Stimulated activated naive CD4-positive, alpha-beta T cell (primary cell): ENCODE measurements at regions not wholly inside any gene's neighbourhood (a gene's known extent, or its start where the extent isn't known, plus 50 kb on each side); places are given as distances from the start of the nearest gene placed in this dataset.
"Not testable (repeated sequence)": the region's sequence is repeated elsewhere in the genome, so short reads cannot be mapped to it uniquely, and the experiment has no call there.

Source experiments
- DNase-seq, 6 experiments: peaks; one replicate each; lab custom pipeline; 2025; lab: John Stamatoyannopoulos, UW

DNA sequence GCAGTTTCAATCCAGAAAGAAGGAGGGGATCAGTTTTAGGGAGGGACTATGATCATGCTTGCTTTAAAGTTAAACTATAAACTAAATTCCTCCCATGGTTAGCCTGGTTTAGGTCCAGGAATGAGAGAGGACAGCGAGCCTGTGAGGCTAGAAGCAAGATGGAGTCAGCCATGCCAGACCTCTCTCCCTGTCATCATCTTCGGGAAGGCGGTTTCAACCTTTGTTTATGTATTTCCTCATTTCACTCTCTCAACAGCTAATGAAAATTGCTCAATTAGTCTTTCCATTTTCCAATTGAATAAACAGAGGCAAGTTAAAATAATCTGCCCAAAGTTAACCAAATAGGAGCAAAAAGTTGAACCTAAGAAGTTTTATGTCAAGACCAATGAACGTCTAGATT lies 201.5 kb downstream of the KCNJ2 start:
- DNase-seq = no peak

- DNase-seq = no peak
Measured at GRCh38 chr17:70373369-70373768, 204.0 kb downstream of the KCNJ2 start.

- no peak for DNase-seq
Measured at GRCh38 chr17:70374496-70374895, 205.2 kb downstream of the KCNJ2 start.

DNA sequence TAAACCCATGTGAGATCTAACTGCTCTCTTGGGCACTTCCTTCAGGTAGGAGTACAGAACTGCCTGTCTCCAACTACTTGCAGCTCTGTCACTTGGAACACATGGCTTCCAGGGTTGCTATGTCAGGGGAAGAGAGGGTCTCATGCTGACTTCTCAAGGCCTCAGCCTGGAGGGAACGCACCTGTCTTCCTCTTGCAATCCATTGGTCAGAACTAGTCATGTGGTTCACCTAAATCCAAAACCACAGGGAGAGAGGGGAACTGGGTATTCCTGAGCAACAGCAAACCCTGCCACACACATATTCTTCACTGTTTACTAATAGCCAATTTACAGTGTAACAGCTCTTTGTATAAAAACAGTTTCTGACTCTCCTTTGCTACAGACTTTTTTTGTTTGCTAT lies 206.1 kb downstream of the KCNJ2 start:
- DNase-seq = no peak

- DNase-seq = no peak
Measured at GRCh38 chr17:70375813-70376770, 206.8 kb downstream of the KCNJ2 start.

- no peak for DNase-seq
Measured at GRCh38 chr17:70377654-70378053, 208.3 kb downstream of the KCNJ2 start.

- DNase-seq = no peak
Measured at GRCh38 chr17:70378076-70378475, 208.7 kb downstream of the KCNJ2 start.

GRCh38 chr17:70379945-70380344 lies 210.6 kb downstream of the KCNJ2 start:
- DNase-seq = no peak

DNA sequence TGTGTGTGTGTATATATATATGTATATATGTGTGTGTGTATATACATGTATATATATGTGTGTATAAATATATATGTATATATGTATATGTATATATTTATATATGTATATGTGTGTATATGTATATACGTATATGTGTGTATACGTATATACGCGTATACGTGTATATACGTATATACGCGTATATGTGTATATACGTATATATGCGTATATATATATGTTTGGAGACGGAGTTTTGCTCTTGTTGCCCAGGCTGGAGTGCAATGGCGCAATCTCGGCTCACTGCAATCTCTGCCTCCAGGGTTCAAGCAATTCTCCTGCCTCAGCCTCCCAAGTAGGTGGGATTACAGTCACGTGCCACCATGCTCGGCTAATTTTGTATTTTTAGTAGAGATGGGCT lies 212.6 kb downstream of the KCNJ2 start:
- DNase-seq = not testable (repeated sequence)

DNA sequence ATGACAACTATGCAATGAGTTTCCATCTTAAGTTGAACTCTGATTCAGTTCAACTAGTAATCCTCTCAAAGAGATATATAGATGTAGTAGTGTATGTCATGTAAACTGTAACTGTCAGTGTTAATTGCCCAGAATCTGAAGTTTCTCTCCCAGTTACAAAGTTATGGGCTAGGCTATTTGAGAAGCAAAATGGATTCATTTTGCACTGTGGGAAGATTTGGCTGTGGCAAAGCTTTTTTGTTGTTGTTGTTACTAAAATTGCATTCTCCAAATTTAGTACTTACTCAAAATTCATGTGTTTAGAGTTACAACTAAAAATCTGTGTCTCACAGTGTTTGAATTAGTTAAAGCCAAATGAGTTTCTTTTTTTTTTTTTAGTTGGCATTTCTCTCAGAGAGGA lies 219.0 kb downstream of the KCNJ2 start:
- no peak for DNase-seq

DNA sequence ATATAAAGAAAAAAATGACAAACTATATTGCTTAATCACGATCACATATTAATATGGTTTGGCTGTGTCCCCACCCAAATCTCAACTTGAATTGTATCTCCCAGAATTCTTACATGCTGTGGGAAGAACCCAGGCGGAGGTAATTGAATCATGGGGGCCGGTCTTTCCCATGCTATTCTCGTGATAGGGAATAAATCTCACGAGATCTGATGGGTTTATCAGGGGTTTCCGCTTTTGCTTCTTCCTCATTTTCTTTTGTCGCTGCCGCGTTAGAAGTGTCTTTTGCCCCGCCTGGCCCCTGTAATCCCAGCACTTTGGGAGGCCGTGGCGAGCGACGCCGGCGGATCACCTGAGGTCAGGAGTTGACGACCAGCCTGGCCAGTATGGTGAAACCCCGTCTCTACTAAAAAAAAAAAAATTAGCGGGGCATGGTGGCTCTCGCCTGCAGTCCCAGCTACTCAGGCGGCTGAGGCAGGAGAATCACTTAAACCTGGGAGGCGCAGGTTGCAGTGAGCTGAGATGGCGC lies 220.0 kb downstream of the KCNJ2 start:
- DNase-seq = not testable (repeated sequence)

DNA sequence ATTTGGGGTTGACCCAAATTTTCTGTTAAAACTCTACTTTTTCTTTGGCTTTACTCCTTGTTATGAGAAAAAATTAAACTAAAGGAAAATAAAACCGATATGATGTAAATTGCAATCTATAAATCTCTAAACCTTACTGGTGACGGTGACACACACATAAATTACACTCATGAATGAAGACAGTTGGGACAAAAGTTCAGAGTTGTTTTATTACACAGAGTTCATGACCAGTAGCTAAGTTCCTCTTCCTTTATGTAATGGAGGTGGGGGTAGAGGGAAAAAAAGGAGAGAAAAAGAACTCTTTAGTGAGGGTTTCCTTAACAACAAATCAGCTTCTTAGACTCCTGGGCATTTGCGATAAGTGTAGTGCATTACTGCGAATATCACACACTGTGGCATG lies 220.7 kb downstream of the KCNJ2 start:
- DNase-seq = no peak

DNA sequence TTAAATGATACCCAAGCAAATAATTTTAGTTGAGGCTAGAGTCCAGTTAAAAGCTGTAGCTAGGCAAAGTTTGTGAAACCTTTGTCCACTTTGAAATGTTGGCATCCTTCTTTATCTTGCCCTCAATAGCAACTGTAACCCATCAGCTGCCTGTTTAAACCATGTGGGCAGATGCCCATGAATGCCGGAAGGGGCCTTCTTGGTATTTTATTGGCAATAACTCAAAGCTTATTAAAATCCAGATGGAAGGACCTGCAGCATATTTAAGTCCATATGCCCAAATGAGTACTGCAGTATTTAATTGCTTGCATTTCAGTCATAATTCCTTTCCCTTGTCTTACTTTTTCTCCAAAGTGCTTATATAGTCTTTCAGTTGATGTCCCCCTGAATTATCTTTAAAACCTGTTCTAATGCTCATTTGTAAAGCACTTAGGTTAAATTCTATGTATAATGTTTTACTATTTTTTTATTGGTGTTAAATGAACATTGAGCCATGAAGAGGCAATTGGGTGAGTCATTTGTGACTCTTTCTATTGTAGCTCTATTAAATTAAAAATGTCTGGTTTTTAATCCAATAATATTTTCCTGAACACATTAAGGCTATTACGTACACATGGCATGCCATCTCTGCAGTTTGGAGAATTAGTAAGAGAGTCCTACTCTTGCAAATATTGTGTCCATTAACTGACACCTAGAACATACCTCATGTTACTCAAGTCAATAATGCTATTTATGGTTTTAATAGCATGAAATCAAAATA lies 225.3 kb downstream of the KCNJ2 start:
- DNase-seq = no peak

- no peak for DNase-seq
Measured at GRCh38 chr17:70405492-70406220, 236.3 kb downstream of the KCNJ2 start.

DNA sequence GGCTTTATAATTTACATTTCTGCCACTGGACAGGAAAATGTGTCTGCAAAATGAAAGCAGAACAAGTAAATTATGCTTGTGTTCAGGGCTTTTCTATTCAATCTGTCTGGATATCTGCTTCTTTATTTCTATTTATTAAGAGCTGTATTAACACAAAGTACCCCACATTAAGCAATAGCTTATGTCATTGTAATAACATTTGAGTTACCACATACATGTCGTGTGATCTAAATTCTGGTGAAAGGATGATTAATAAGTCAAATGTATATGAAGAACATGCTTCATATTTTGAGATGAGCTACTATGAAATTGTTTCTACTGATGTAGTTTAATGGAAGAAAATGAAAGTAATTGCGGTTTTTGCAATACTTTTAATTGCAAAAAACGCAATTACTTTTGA lies 238.2 kb downstream of the KCNJ2 start:
- no peak for DNase-seq

- DNase-seq = no peak
Measured at GRCh38 chr17:70408768-70409167, 239.4 kb downstream of the KCNJ2 start.

DNA sequence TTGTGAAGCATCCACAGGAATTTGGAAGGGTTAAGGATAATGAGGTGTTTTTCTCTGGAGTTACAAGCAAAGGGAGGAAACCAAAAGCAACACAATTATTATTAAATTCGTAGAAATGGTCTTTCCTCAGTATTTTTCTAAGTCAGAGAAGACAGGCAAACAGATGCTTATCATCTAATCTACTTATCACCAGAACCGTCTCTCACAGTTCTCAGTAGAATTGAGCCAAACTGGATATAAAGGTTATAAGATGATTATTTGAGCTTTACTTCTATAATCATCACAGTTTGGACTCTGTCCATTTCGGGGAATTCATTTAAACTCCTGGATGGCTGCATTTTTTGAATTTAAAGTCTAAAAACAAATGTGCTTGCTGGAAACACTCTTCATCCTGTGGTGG lies 245.0 kb downstream of the KCNJ2 start:
- no peak for DNase-seq

- no peak for DNase-seq
Measured at GRCh38 chr17:70420861-70421445, 251.6 kb downstream of the KCNJ2 start.

GRCh38 chr17:70422862-70423261 lies 253.5 kb downstream of the KCNJ2 start:
- DNase-seq = no peak

- DNase-seq = no peak
Measured at GRCh38 chr17:70423562-70423961, 254.2 kb downstream of the KCNJ2 start.

DNA sequence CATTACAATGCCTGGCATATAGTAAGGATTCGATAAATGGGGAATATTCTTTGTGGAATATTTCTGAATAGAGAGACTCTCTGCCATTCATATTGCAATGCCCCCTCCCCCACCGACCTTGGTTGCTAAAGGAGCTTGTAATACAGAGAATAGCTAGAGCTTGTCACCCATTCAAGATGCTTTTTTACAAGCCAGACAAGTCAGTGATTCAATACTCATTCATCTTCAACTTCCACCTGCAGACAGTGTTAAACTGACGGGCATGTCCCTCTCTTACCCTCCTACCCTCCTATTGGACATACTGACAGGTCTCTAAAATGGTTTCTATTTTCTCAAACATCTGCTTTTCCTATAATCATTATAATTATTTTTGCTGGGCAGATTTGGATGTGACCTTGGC lies 257.4 kb downstream of the KCNJ2 start:
- no peak for DNase-seq
